ENCODE measurements at regions not wholly inside any gene's neighbourhood (a gene's known extent, or its start where the extent isn't known, plus 50 kb on each side); places are given as distances from the start of the nearest gene placed in this dataset.

DNA sequence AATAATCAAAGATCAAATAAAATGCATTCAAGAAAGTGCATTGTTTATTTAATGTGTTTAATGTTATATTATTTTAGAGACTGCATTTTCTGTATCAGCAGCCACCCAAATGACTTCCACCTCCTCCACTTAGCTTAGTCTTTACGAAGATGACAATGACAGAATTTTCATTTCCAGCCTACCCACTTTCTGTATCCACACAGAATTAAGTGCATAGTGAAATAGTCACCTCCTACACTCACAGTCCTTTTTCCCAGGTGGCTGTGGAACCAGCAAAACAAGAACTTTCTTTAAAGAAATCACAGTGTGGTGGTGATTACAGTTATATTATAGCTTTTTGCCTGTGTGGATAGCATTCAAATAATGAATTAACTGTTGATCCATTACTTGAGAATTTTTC lies 66.2 kb upstream of the KCNK1 start (continued):
- TF ChIP-seq TCF7L2 (IDR thresholded peaks at IDR 0.05; ENCODE audit: borderline replicate concordance, extremely low read depth, insufficient read depth, insufficient read length) (no peak), ELF1 (IDR thresholded peaks at IDR 0.05; ENCODE audit: borderline replicate concordance, low read depth) (no peak), EZH2 (IDR thresholded peaks at IDR 0.05) (no peak), FOSL1 (IDR thresholded peaks at IDR 0.05; ENCODE audit: low read depth) (no peak), SIN3A (IDR thresholded peaks at IDR 0.05; ENCODE audit: low read depth) (no peak)

- POLR2A ChIA-PET: no interaction called here
- H3K79me2 ChIP-seq (ENCODE audit: insufficient read depth, low read length): no peaks in the 10 kb centered on the region
- H3K4me1 ChIP-seq (ENCODE audit: control insufficient read depth in 1 of 2, insufficient read depth in 2 of 2, low read length in 2 of 2): peaks cover 0 to 1% of the 10 kb centered on the region in 2 experiments; a peak in 2 of 4 replicates
- H3K27ac ChIP-seq (ENCODE audit: low read depth, low read length): no peak overlapping the region
- H4K20me1 ChIP-seq (ENCODE audit: insufficient read depth): no peaks in the 10 kb centered on the region
- CTCF ChIA-PET: no interaction called here
- DNase-seq (ENCODE audit: low read depth, low spot score) (no peak), ATAC-seq (no peak)
- intact Hi-C loops (cut with micrococcal nuclease): no loop called here
- no peak overlapping the region for H3K4me3 ChIP-seq (replicated peaks in 1 of 2; ENCODE audit: low read depth in 1 of 2, low read length in 2 of 2)
- no peaks in the 10 kb centered on the region for H3K27me3 ChIP-seq (ENCODE audit: insufficient read depth, low read length)
- no peaks in the 10 kb centered on the region for H3K9me3 ChIP-seq (ENCODE audit: control insufficient read depth in 1 of 2, insufficient read depth in 1 of 2, low read depth in 1 of 2, low read length in 2 of 2)
- no TSS peak for BruUV-seq (replicated peaks)
- H3K4me2 ChIP-seq (ENCODE audit: low read length): no peak overlapping the region
- no peak for TF ChIP-seq SP1 (IDR thresholded peaks at IDR 0.05; ENCODE audit: low read depth)
- no peak for TF ChIP-seq YY1 (IDR thresholded peaks at IDR 0.05; ENCODE audit: extremely low read depth, insufficient replicate concordance, low read depth, low read length)
- TF ChIP-seq POLR2A (IDR thresholded peaks at IDR 0.05; ENCODE audit: borderline replicate concordance, extremely low read depth, insufficient read depth, insufficient read length): no peak
- no peak for TF ChIP-seq SRF (IDR thresholded peaks at IDR 0.05; ENCODE audit: low read depth)
- no peak for TF ChIP-seq ZFX (IDR thresholded peaks at IDR 0.05)
- TF ChIP-seq JUND (IDR thresholded peaks at IDR 0.05): no peak
- no peak for TF ChIP-seq POLR2AphosphoS5 (IDR thresholded peaks at IDR 0.05; ENCODE audit: low read depth, low read length)
- no peak for TF ChIP-seq MAX (IDR thresholded peaks at IDR 0.05)
- TF ChIP-seq REST (IDR thresholded peaks at IDR 0.05; ENCODE audit: low read depth): no peak
- TF ChIP-seq CBX3 (IDR thresholded peaks at IDR 0.05; ENCODE audit: low read depth): no peak
- TF ChIP-seq CEBPB (IDR thresholded peaks at IDR 0.05; ENCODE audit: low read depth): no peak
- TF ChIP-seq, protein P1, sequence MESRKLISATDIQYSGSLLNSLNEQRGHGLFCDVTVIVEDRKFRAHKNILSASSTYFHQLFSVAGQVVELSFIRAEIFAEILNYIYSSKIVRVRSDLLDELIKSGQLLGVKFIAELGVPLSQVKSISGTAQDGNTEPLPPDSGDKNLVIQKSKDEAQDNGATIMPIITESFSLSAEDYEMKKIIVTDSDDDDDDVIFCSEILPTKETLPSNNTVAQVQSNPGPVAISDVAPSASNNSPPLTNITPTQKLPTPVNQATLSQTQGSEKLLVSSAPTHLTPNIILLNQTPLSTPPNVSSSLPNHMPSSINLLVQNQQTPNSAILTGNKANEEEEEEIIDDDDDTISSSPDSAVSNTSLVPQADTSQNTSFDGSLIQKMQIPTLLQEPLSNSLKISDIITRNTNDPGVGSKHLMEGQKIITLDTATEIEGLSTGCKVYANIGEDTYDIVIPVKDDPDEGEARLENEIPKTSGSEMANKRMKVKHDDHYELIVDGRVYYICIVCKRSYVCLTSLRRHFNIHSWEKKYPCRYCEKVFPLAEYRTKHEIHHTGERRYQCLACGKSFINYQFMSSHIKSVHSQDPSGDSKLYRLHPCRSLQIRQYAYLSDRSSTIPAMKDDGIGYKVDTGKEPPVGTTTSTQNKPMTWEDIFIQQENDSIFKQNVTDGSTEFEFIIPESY (IDR thresholded peaks at IDR 0.05; ENCODE audit: extremely low read depth, insufficient replicate concordance, low read length): no peak
- TF ChIP-seq FOSL1 (IDR thresholded peaks at IDR 0.05; ENCODE audit: low read depth): no peak
- TF ChIP-seq SIN3A (IDR thresholded peaks at IDR 0.05; ENCODE audit: low read depth): no peak
- H3K9ac ChIP-seq (ENCODE audit: low read length): no peak overlapping the region
- RAD21 ChIA-PET (ENCODE audit: low non-redundant PET in 1 of 2, low total read pairs in 2 of 2, uncharacterized antibody in 2 of 2, unreplicated experiment in 2 of 2): no interaction called here
- no peaks in the 10 kb centered on the region for H3K36me3 ChIP-seq (ENCODE audit: control insufficient read depth in 1 of 2, insufficient read depth in 2 of 2, low read length in 2 of 2)
- H2AFZ ChIP-seq (ENCODE audit: low read depth, low read length, poor library complexity, severe bottlenecking): no peak overlapping the region
- no peaks in the 10 kb centered on the region for H3K9me2 ChIP-seq (ENCODE audit: insufficient read depth)
Measured at GRCh38 chr1:233549404-233549803, 64.5 kb upstream of the KCNK1 start.
